Neural progenitor cell (in vitro differentiated cells): ENCODE measurements at regions not wholly inside any gene's neighbourhood (a gene's known extent, or its start where the extent isn't known, plus 50 kb on each side); places are given as distances from the start of the nearest gene placed in this dataset.

Experiments
- DNase-seq: peaks from one replicate; pipeline ENCODE4 v3.0.0-alpha.2; 2016; ENCODE audit warnings: low spot score
- H2AFZ ChIP-seq: fragments of 200-600 bp; sonication (generic); replicated peaks from 2 replicates; pipeline ENCODE4 v1.6.1; 2016; ENCODE audit warnings: antibody characterized with exemption
- H3F3A ChIP-seq: fragments of 200-600 bp; sonication (generic); 2 replicates; pipeline ENCODE4 v1.6.1; 2016; ENCODE audit warnings: antibody characterized with exemption, low read depth
- H3K27ac ChIP-seq: fragments of 200-600 bp; sonication (generic); 2 replicates; pipeline ENCODE4 v1.5.1; 2016; ENCODE audit warnings: mild to moderate bottlenecking
- H3K27me3 ChIP-seq: fragments of 200-600 bp; sonication (generic); 2 replicates; pipeline ENCODE4 v1.6.1; 2016; ENCODE audit warnings: mild to moderate bottlenecking, moderate library complexity
- H3K36me3 ChIP-seq: fragments of 200-600 bp; sonication (generic); 2 replicates; pipeline ENCODE4 v1.5.1; 2016
- H3K4me1 ChIP-seq: fragments of 200-600 bp; sonication (generic); 2 replicates; pipeline ENCODE4 v1.6.1; 2016; ENCODE audit warnings: mixed run types
- H3K4me2 ChIP-seq: fragments of 200-600 bp; sonication (generic); 2 replicates; pipeline ENCODE4 v1.6.1; 2016
- H3K4me3 ChIP-seq: fragments of 200-600 bp; sonication (generic); 2 replicates; pipeline ENCODE4 v1.5.1; 2016
- H3K79me2 ChIP-seq: fragments of 200-600 bp; sonication (generic); 2 replicates; pipeline ENCODE4 v1.6.1; 2016; ENCODE audit warnings: low read depth
- H3K9ac ChIP-seq: fragments of 200-600 bp; sonication (generic); 2 replicates; pipeline ENCODE4 v1.6.1; 2016
- H3K9me3 ChIP-seq: fragments of 200-600 bp; sonication (generic); 2 replicates; pipeline ENCODE4 v1.5.1; 2016; ENCODE audit warnings: low read depth
- H4K20me1 ChIP-seq: fragments of 200-600 bp; sonication (generic); 2 replicates; pipeline ENCODE4 v1.6.1; 2016; ENCODE audit warnings: low read depth
- H3K27ac Mint-ChIP-seq: 3 replicates; pipeline ENCODE4 v1.8.0; 2021; ENCODE audit warnings: mixed read lengths
- H3K27me3 Mint-ChIP-seq: 2 replicates; pipeline ENCODE4 v1.8.0; 2022; ENCODE audit warnings: low read depth, mild to moderate bottlenecking, inconsistent platforms, moderate library complexity, mixed read lengths; ENCODE audit not compliant: insufficient read depth
- H3K36me3 Mint-ChIP-seq: 3 replicates; pipeline ENCODE4 v1.8.0; 2021; ENCODE audit warnings: mixed read lengths
- H3K4me1 Mint-ChIP-seq: 3 replicates; pipeline ENCODE4 v1.8.0; 2021; ENCODE audit warnings: mixed read lengths
- H3K4me3 Mint-ChIP-seq: 3 replicates; pipeline ENCODE4 v1.8.0; 2021; ENCODE audit warnings: mild to moderate bottlenecking, moderate library complexity, mixed read lengths
- H3K9me3 Mint-ChIP-seq: 3 replicates; pipeline ENCODE4 v1.8.0; 2020; ENCODE audit warnings: mixed read lengths
- EZH2 ChIP-seq: fragments of 200-600 bp; sonication (generic); IDR thresholded peaks from 2 replicates; pipeline ENCODE4 v1.6.1; 2017; ENCODE audit warnings: antibody characterized with exemption, mild to moderate bottlenecking, moderate library complexity
- EZH2phosphoT487 ChIP-seq: fragments of 200-600 bp; sonication (generic); IDR thresholded peaks from 2 replicates; pipeline ENCODE4 v1.6.1; 2017; ENCODE audit warnings: antibody characterized with exemption
- TF ChIP-seq, protein P1 (sequence below): fragments of 200-600 bp; sonication (generic); IDR thresholded peaks from 2 replicates; pipeline ENCODE4 v1.5.1; 2017; ENCODE audit warnings: antibody characterized with exemption, mild to moderate bottlenecking

DNA sequence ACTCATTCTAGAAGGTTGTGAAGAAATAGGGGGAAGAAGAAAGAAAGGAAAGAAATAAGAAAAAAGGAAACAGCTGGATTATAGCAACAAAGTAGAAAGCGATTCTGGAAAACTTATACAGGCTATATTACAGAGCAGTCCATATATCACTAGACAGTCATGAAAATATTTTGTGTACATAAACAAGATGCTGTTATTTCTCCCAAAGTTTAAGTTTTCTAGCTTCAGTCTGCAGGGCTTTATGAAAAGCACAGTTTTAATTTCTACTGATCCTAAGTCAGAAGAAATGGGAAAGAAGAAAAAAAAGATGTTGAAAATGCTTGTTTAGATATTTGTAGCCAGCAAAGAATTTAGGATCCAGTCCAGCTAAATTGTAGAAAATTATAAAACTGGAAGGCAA is 321.4 kb upstream of the NDN start:
- Histone ChIP-seq H2AFZ (no peak overlapping the region), H3K4me2 (no peak overlapping the region), H3K9me3 (peaks cover 6% of the 10 kb centered on the region), H3K27ac (no peak overlapping the region), H3K4me1 (no peaks in the 10 kb centered on the region), H3K9ac (no peak overlapping the region), H3F3A (no peaks in the 10 kb centered on the region), H3K27me3 (no peaks in the 10 kb centered on the region), H3K4me3 (no peak overlapping the region), H3K36me3 (no peaks in the 10 kb centered on the region), H3K79me2 (no peaks in the 10 kb centered on the region), H4K20me1 (no peaks in the 10 kb centered on the region)
- TF ChIP-seq, protein P1, sequence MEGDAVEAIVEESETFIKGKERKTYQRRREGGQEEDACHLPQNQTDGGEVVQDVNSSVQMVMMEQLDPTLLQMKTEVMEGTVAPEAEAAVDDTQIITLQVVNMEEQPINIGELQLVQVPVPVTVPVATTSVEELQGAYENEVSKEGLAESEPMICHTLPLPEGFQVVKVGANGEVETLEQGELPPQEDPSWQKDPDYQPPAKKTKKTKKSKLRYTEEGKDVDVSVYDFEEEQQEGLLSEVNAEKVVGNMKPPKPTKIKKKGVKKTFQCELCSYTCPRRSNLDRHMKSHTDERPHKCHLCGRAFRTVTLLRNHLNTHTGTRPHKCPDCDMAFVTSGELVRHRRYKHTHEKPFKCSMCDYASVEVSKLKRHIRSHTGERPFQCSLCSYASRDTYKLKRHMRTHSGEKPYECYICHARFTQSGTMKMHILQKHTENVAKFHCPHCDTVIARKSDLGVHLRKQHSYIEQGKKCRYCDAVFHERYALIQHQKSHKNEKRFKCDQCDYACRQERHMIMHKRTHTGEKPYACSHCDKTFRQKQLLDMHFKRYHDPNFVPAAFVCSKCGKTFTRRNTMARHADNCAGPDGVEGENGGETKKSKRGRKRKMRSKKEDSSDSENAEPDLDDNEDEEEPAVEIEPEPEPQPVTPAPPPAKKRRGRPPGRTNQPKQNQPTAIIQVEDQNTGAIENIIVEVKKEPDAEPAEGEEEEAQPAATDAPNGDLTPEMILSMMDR = no peak
- TF ChIP-seq EZH2 = no peak
- no peak for TF ChIP-seq EZH2phosphoT487
- Mint-ChIP-seq H3K27ac (no peak overlapping the region), H3K4me1 (no peaks in the 10 kb centered on the region), H3K9me3 (peaks cover 8% of the 10 kb centered on the region), H3K36me3 (no peaks in the 10 kb centered on the region), H3K27me3 (no peaks in the 10 kb centered on the region), H3K4me3 (no peak overlapping the region)
- DNase-seq = no peak

GRCh38 chr15:24017470-24017869 is 330.4 kb upstream of the NDN start:
- Histone ChIP-seq H4K20me1 (no peaks in the 10 kb centered on the region), H2AFZ (no peak overlapping the region), H3K4me3 (no peak overlapping the region), H3F3A (no peaks in the 10 kb centered on the region), H3K9me3 (no peaks in the 10 kb centered on the region), H3K9ac (no peak overlapping the region), H3K27me3 (no peaks in the 10 kb centered on the region), H3K27ac (no peak overlapping the region), H3K79me2 (no peaks in the 10 kb centered on the region), H3K4me1 (no peaks in the 10 kb centered on the region), H3K4me2 (no peak overlapping the region), H3K36me3 (no peaks in the 10 kb centered on the region)
- Mint-ChIP-seq H3K4me3 (no peak overlapping the region), H3K4me1 (no peaks in the 10 kb centered on the region), H3K36me3 (no peaks in the 10 kb centered on the region), H3K27me3 (peaks cover 2% of the 10 kb centered on the region), H3K9me3 (peaks cover 4% of the 10 kb centered on the region), H3K27ac (no peak overlapping the region)
- DNase-seq = no peak
- TF ChIP-seq, protein P1 = no peak
- TF ChIP-seq EZH2 = no peak
- no peak for TF ChIP-seq EZH2phosphoT487

DNA sequence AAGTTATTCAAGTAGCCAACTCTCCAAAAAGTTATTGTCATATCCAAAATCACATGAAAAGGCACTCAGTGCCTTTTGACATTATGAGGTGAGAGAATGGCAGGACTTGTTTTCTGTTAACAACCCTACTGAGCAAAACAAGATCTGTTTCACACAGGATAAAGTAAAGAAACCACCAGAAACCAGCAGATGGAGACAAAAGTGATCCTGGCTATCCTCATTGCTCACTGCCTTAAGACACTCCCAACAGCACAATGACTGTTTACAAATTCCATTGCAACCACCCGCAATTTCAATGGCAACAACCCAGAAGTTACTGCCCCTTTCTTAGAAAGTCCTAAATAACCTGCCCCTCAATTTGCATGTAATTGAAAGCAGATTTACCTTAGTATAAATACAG is 352.6 kb upstream of the NDN start:
- Mint-ChIP-seq H3K4me1 (peaks cover 6% of the 10 kb centered on the region), H3K27ac (no peak overlapping the region), H3K9me3 (peaks cover 26% of the 10 kb centered on the region), H3K27me3 (no peaks in the 10 kb centered on the region), H3K4me3 (no peak overlapping the region), H3K36me3 (no peaks in the 10 kb centered on the region)
- Histone ChIP-seq H3F3A (no peaks in the 10 kb centered on the region), H2AFZ (no peak overlapping the region), H3K27me3 (no peaks in the 10 kb centered on the region), H3K9me3 (peaks cover 6% of the 10 kb centered on the region), H4K20me1 (no peaks in the 10 kb centered on the region), H3K9ac (no peak overlapping the region), H3K4me2 (no peak overlapping the region), H3K27ac (no peak overlapping the region), H3K36me3 (no peaks in the 10 kb centered on the region), H3K79me2 (no peaks in the 10 kb centered on the region), H3K4me3 (no peak overlapping the region), H3K4me1 (no peaks in the 10 kb centered on the region)
- TF ChIP-seq, protein P1 = peak; percentile 8
- TF ChIP-seq EZH2phosphoT487 (no peak), EZH2 (no peak)
- DNase-seq = no peak
